ENCODE measurements at regions not wholly inside any gene's neighbourhood (a gene's known extent, or its start where the extent isn't known, plus 50 kb on each side); places are given as distances from the start of the nearest gene placed in this dataset.

DNA sequence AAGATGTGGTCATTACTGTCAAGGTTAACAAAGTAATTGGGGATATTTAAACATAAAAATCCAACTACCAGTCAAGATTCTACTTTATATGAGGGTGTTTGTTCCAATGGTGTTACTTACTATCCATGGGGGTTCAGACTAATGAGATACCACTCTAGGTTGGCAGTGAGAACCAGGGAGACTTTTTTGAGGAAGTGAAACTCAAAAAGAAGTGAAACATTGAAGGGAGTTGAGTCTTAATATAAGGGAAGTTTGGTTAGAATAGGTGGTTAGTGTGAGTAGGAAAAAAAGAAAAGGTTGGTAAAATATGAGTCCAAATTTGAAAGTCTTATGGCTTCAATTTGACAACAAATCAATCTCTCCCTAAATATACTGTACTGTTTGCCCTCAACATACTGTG, 123.6 kb upstream of the ANK3 start:
- TF ChIP-seq, protein P1, sequence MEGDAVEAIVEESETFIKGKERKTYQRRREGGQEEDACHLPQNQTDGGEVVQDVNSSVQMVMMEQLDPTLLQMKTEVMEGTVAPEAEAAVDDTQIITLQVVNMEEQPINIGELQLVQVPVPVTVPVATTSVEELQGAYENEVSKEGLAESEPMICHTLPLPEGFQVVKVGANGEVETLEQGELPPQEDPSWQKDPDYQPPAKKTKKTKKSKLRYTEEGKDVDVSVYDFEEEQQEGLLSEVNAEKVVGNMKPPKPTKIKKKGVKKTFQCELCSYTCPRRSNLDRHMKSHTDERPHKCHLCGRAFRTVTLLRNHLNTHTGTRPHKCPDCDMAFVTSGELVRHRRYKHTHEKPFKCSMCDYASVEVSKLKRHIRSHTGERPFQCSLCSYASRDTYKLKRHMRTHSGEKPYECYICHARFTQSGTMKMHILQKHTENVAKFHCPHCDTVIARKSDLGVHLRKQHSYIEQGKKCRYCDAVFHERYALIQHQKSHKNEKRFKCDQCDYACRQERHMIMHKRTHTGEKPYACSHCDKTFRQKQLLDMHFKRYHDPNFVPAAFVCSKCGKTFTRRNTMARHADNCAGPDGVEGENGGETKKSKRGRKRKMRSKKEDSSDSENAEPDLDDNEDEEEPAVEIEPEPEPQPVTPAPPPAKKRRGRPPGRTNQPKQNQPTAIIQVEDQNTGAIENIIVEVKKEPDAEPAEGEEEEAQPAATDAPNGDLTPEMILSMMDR (IDR thresholded peaks at IDR 0.05) = no peak
- TF ChIP-seq POLR2A (IDR thresholded peaks at IDR 0.05) (no peak), EP300 (IDR thresholded peaks at IDR 0.05) (no peak)

All from ovary (tissue), 3 donors.